B cell (primary cell): ENCODE measurements at regions not wholly inside any gene's neighbourhood (a gene's known extent, or its start where the extent isn't known, plus 50 kb on each side); places are given as distances from the start of the nearest gene placed in this dataset.
A peak's percentile ranks its signal among the peaks of the same experiment; 100 is the strongest.

ENCODE experiments used
- ATAC-seq: fragments of 200-7000 bp; cut with Tn5 transposase; one replicate; pipeline ENCODE4 v1.10.0; 2021; ENCODE audit warnings: low read depth, mild to moderate bottlenecking, moderate number of reproducible peaks, moderate library complexity
- CTCF ChIA-PET: fragments of 350-600 bp; sonication (Branson Sonifier 250); formaldehyde crosslinking; loops from one replicate; lab custom pipeline; 2021; ENCODE audit warnings: antibody characterized with exemption, inconsistent platforms; lab: Charles Lee
- POLR2A ChIA-PET: fragments of 350-600 bp; sonication (Branson Sonifier 250); formaldehyde crosslinking; loops from one replicate; lab custom pipeline; 2021; ENCODE audit warnings: antibody characterized with exemption; lab: Charles Lee
- DNase-seq: peaks from one replicate; pipeline ENCODE4 v3.0.0; 2013
- H2AFZ ChIP-seq: 2 replicates; pipeline ENCODE4 v1.6.1; 2012; ENCODE audit warnings: mild to moderate bottlenecking, low read depth, low read length; ENCODE audit not compliant: insufficient read depth, poor library complexity, severe bottlenecking
- H3K27ac ChIP-seq, 2 donors: 1 replicate in 1 of 2; 2 replicates in 1 of 2; pipeline ENCODE4 v1.5.1; 2012 to 2013; ENCODE audit warnings: low read length in 2 of 2, mild to moderate bottlenecking in 2 of 2, moderate library complexity in 1 of 2
- H3K27me3 ChIP-seq, 4 experiments: fragments of 200-600 bp in 1 of 4; sonication (generic) in 1 of 4; replicated peaks in 1 of 4; 1 replicate in 2 of 4; 2 replicates in 2 of 4; pipeline versions ENCODE4 v1.6.1 to v1.7.0; 2013 to 2016; ENCODE audit warnings: low read length in 3 of 4, mild to moderate bottlenecking in 2 of 4, mixed read lengths in 1 of 4, moderate library complexity in 1 of 4; ENCODE audit not compliant: insufficient read depth in 4 of 4, control insufficient read depth in 3 of 4; ENCODE audit errors: control extremely low read depth in 1 of 4
- H3K36me3 ChIP-seq, 2 experiments: replicated peaks in 1 of 2; 1 replicate in 1 of 2; 2 replicates in 1 of 2; pipeline versions ENCODE4 v1.6.1 to v1.7.1; 2013; ENCODE audit warnings: low read length in 1 of 2; ENCODE audit not compliant: insufficient read depth in 2 of 2, control insufficient read depth in 1 of 2; ENCODE audit errors: control extremely low read depth in 1 of 2, extremely low read depth in 1 of 2
- H3K4me1 ChIP-seq, 2 donors: fragments of 200-600 bp in 1 of 2; sonication (generic) in 1 of 2; 1 replicate in 1 of 2; 2 replicates in 1 of 2; pipeline versions ENCODE4 v1.5.1 to v1.6.1; 2013 to 2017; ENCODE audit warnings: low read length in 2 of 2; ENCODE audit not compliant: control insufficient read depth in 2 of 2, insufficient read depth in 2 of 2
- H3K4me2 ChIP-seq: replicated peaks from 2 replicates; pipeline ENCODE3; 2012; ENCODE audit warnings: mild to moderate bottlenecking, low read depth, low read length; ENCODE audit not compliant: poor library complexity, severe bottlenecking
- H3K4me3 ChIP-seq, 5 experiments: fragments of 200-600 bp in 1 of 5; sonication (generic) in 1 of 5; 1 replicate in 3 of 5; 2 replicates in 2 of 5; pipeline versions ENCODE4 v1.5.1 to v1.7.0; 2011 to 2016; ENCODE audit warnings: low read length in 4 of 5, mild to moderate bottlenecking in 4 of 5, low read depth in 2 of 5, control low read depth in 1 of 5, moderate library complexity in 1 of 5; ENCODE audit not compliant: insufficient read depth in 1 of 5; ENCODE audit errors: control extremely low read depth in 1 of 5, extremely low read depth in 1 of 5
- H3K79me2 ChIP-seq: fragments of 200-600 bp; sonication (generic); one replicate; pipeline ENCODE4 v1.6.0; 2016; ENCODE audit warnings: low read length; ENCODE audit not compliant: control insufficient read depth, insufficient read depth
- H3K9ac ChIP-seq: fragments of 200-600 bp; sonication (generic); 2 replicates; pipeline ENCODE4 v1.6.1; 2017; ENCODE audit warnings: mild to moderate bottlenecking, low read length, moderate library complexity
- H3K9me3 ChIP-seq, 3 donors: one replicate each; pipeline versions ENCODE4 v1.6.1 to v1.7.1; 2013; ENCODE audit warnings: low read length in 2 of 3; ENCODE audit not compliant: control insufficient read depth in 2 of 3, insufficient read depth in 1 of 3; ENCODE audit errors: control extremely low read depth in 1 of 3
- H4K20me1 ChIP-seq: 2 replicates; pipeline ENCODE4 v1.6.0; 2012; ENCODE audit warnings: mild to moderate bottlenecking, low read length; ENCODE audit not compliant: insufficient read depth, control insufficient read depth, poor library complexity, severe bottlenecking
- H3K27ac Mint-ChIP-seq: one replicate; pipeline ENCODE4 v1.8.0; 2021; ENCODE audit warnings: mixed read lengths
- H3K27me3 Mint-ChIP-seq: one replicate; pipeline ENCODE4 v1.8.0; 2021; ENCODE audit warnings: mixed read lengths
- H3K4me1 Mint-ChIP-seq: one replicate; pipeline ENCODE4 v1.8.0; 2021; ENCODE audit warnings: mixed read lengths
- H3K4me3 Mint-ChIP-seq: one replicate; pipeline ENCODE4 v1.8.0; 2021; ENCODE audit warnings: mixed read lengths
- H3K9me3 Mint-ChIP-seq: one replicate; pipeline ENCODE4 v1.8.0; 2022; ENCODE audit warnings: mixed read lengths; ENCODE audit not compliant: insufficient read depth
- CTCF ChIP-seq: fragments of 200-600 bp; IDR thresholded peaks from one replicate; pipeline ENCODE4 v1.8.0; 2022; ENCODE audit warnings: antibody characterized with exemption, mild to moderate bottlenecking
- EZH2 ChIP-seq: IDR thresholded peaks from 2 replicates; pipeline ENCODE4 v1.6.1; 2012; ENCODE audit warnings: borderline replicate concordance, low read depth, mild to moderate bottlenecking, moderate library complexity, low read length; ENCODE audit not compliant: insufficient read depth, poor library complexity, severe bottlenecking
- WGBS: methylation state at CpG from one replicate; pipeline ENCODE4 v1.1.5; 2013; ENCODE audit warnings: missing lambda C conversion rate; ENCODE audit not compliant: insufficient coverage; 5-methylcytosine and 5-hydroxymethylcytosine counted together
- intact Hi-C: fragments of 100-400 bp; cut with micrococcal nuclease; formaldehyde crosslinking; loops from one replicate; pipeline ENCODE4 v1.10.0; 2022

GRCh38 chr20:53692465-53693067 is 98.9 kb upstream of the ZNF217 start:
- H3K27me3 ChIP-seq, result no peaks in the 10 kb centered on the region
- peak overlapping the region; percentile 62 for H3K4me3 Mint-ChIP-seq
- no peaks in the 10 kb centered on the region for H4K20me1 ChIP-seq
- no peaks in the 10 kb centered on the region for H3K9me3 Mint-ChIP-seq
- peak overlapping the region; percentile 72 for H3K27ac Mint-ChIP-seq
- no peak overlapping the region for H3K27ac ChIP-seq
- no peak for TF ChIP-seq CTCF
- no peak for TF ChIP-seq EZH2
- H3K9ac ChIP-seq, result no peak overlapping the region
- no peaks in the 10 kb centered on the region for H3K79me2 ChIP-seq
- ChIA-PET POLR2A (interaction anchor here (0.8 kb wide), 1 partner anchor 45 kb away, joined by 3 read pairs; no protein-coding TSS in a partner anchor), CTCF (interaction anchor here (0.9 to 1.0 kb wide), 2 partner anchors 37 to 247 kb away, joined by 3 read pairs; no protein-coding TSS in a partner anchor)
- peaks cover 12 to 13% of the 10 kb centered on the region in 2 donors for H3K4me1 ChIP-seq
- H3K9me3 ChIP-seq, result no peaks in the 10 kb centered on the region
- peak overlapping the region; percentile 63 for H2AFZ ChIP-seq
- DNase-seq, result no peak
- H3K27me3 Mint-ChIP-seq, result no peaks in the 10 kb centered on the region
- peak overlapping the region; percentile 65 for H3K4me2 ChIP-seq
- no peak overlapping the region for H3K4me3 ChIP-seq
- no peak for ATAC-seq
- H3K36me3 ChIP-seq, result no peaks in the 10 kb centered on the region
- 58% methylated on average over 8 of the region's 10 CpGs for WGBS
- peaks cover 21% of the 10 kb centered on the region for H3K4me1 Mint-ChIP-seq
- intact Hi-C loops, result no loop called here

- H3K27ac ChIP-seq, result no peak overlapping the region
- Mint-ChIP-seq H3K4me3 (no peak overlapping the region), H3K27me3 (no peaks in the 10 kb centered on the region), H3K27ac (peak overlapping the region; percentile 72), H3K9me3 (no peaks in the 10 kb centered on the region), H3K4me1 (peaks cover 24% of the 10 kb centered on the region)
- H3K4me2 ChIP-seq, result no peak overlapping the region
- CTCF ChIA-PET, result interaction anchor here (1.5 kb wide), 1 partner anchor 15 kb away, joined by 3 read pairs; no protein-coding TSS in a partner anchor
- no peaks in the 10 kb centered on the region for H3K79me2 ChIP-seq
- no peak for ATAC-seq
- H4K20me1 ChIP-seq, result no peaks in the 10 kb centered on the region
- H3K9ac ChIP-seq, result no peak overlapping the region
- peaks cover 12 to 13% of the 10 kb centered on the region in 2 donors for H3K4me1 ChIP-seq
- intact Hi-C loops, result no loop called here
- H2AFZ ChIP-seq, result no peak overlapping the region
- no peak overlapping the region for H3K4me3 ChIP-seq
- WGBS, result 100% methylated on average over 1 of the region's 1 CpG
- POLR2A ChIA-PET, result interaction anchor here (0.8 kb wide), 1 partner anchor 46 kb away, joined by 3 read pairs; no protein-coding TSS in a partner anchor
- H3K36me3 ChIP-seq, result no peaks in the 10 kb centered on the region
- no peaks in the 10 kb centered on the region for H3K9me3 ChIP-seq
- DNase-seq, result no peak
- H3K27me3 ChIP-seq, result no peaks in the 10 kb centered on the region
- no peak for TF ChIP-seq EZH2
Measured at GRCh38 chr20:53691811-53692192, 98.2 kb upstream of the ZNF217 start.
